PC-3 (cell line): ENCODE measurements at regions not wholly inside any gene's neighbourhood (a gene's known extent, or its start where the extent isn't known, plus 50 kb on each side); places are given as distances from the start of the nearest gene placed in this dataset.

Source experiments
- ATAC-seq: fragments of 200-7000 bp; cut with Tn5 transposase; 2 replicates; pipeline ENCODE4 v1.9.1; 2020; ENCODE audit warnings: mild to moderate bottlenecking, moderate library complexity
- BruUV-seq: library from RNA; stranded (reverse); fragments of 400-500 nt; replicated peaks from 2 replicates; lab custom pipeline; 2021; lab: Mats Ljungman, UMichigan
- CTCF ChIA-PET: fragments of 300-600 bp; sonication (Branson Sonifier 250); formaldehyde crosslinking; loops from one replicate; lab custom pipeline; 2022; ENCODE audit warnings: antibody characterized with exemption; lab: Charles Lee
- POLR2A ChIA-PET: fragments of 300-600 bp; sonication (Branson Sonifier 250); formaldehyde crosslinking; loops from one replicate; lab custom pipeline; 2022; ENCODE audit warnings: antibody characterized with exemption; ENCODE audit not compliant: unreplicated experiment; lab: Charles Lee
- DNase-seq: peaks from one replicate; pipeline ENCODE4 v3.0.0-alpha.2; 2015
- H2AFZ ChIP-seq: fragments of 300-600 bp; sonication (generic); 2 replicates; pipeline ENCODE4 v1.6.0; 2016; ENCODE audit warnings: antibody characterized with exemption, low read length
- H3F3A ChIP-seq: fragments of 300-600 bp; sonication (generic); one replicate; pipeline ENCODE4 v1.6.0; 2017; ENCODE audit warnings: antibody characterized with exemption, low read length, control low read depth, mild to moderate bottlenecking; ENCODE audit not compliant: unreplicated experiment
- H3K27ac ChIP-seq: fragments of 300-600 bp; sonication (generic); 2 replicates; pipeline ENCODE4 v1.5.1; 2016; ENCODE audit warnings: mild to moderate bottlenecking, low read length
- H3K27me3 ChIP-seq: fragments of 300-600 bp; sonication (generic); 2 replicates; pipeline ENCODE4 v1.6.1; 2016; ENCODE audit warnings: low read length, mixed read lengths
- H3K36me3 ChIP-seq: fragments of 300-600 bp; sonication (generic); 2 replicates; pipeline ENCODE4 v1.6.1; 2016; ENCODE audit warnings: low read depth, mixed run types, low read length, mixed read lengths
- H3K4me1 ChIP-seq: fragments of 300-600 bp; sonication (generic); 2 replicates; pipeline ENCODE4 v1.5.1; 2016; ENCODE audit warnings: low read length; ENCODE audit not compliant: insufficient read depth
- H3K4me2 ChIP-seq: fragments of 300-600 bp; sonication (generic); 2 replicates; pipeline ENCODE4 v1.6.0; 2016; ENCODE audit warnings: low read length
- H3K4me3 ChIP-seq: fragments of 300-600 bp; sonication (generic); 2 replicates; pipeline ENCODE4 v1.5.1; 2016; ENCODE audit warnings: mild to moderate bottlenecking, low read length, mixed read lengths
- H3K79me2 ChIP-seq: fragments of 300-600 bp; sonication (generic); 2 replicates; pipeline ENCODE4 v1.6.1; 2017; ENCODE audit warnings: low read length, mixed read lengths
- H3K9ac ChIP-seq: fragments of 300-600 bp; sonication (generic); 2 replicates; pipeline ENCODE4 v1.6.0; 2016; ENCODE audit warnings: mild to moderate bottlenecking, low read length
- H3K9me2 ChIP-seq: fragments of 300-600 bp; sonication (generic); replicated peaks from 2 replicates; pipeline ENCODE4 v1.6.1; 2016; ENCODE audit warnings: mixed run types, low read length, mixed read lengths
- H3K9me3 ChIP-seq: fragments of 300-600 bp; sonication (generic); 2 replicates; pipeline ENCODE4 v1.6.1; 2016; ENCODE audit warnings: low read length, mixed read lengths
- H4K20me1 ChIP-seq: fragments of 300-600 bp; sonication (generic); 2 replicates; pipeline ENCODE4 v1.6.1; 2016; ENCODE audit warnings: low read length, mixed read lengths
- EZH2 ChIP-seq: fragments of 300-600 bp; sonication (generic); IDR thresholded peaks from one replicate; pipeline ENCODE4 v1.6.1; 2017; ENCODE audit warnings: antibody characterized with exemption, mild to moderate bottlenecking, low read length; ENCODE audit not compliant: unreplicated experiment
- EZH2phosphoT487 ChIP-seq: fragments of 300-600 bp; sonication (generic); IDR thresholded peaks from 2 replicates; pipeline ENCODE4 v1.6.1; 2018; ENCODE audit warnings: mild to moderate bottlenecking, antibody characterized with exemption, low read length, borderline replicate concordance
- intact Hi-C: fragments of 100-400 bp; cut with micrococcal nuclease; formaldehyde crosslinking; loops from 2 replicates; pipeline ENCODE4 v1.9.0; 2023
- TF ChIP-seq, protein P1 (sequence below): fragments of 300-600 bp; sonication (generic); conservative IDR thresholded peaks from 2 replicates; pipeline ENCODE4 v1.5.1; 2017; ENCODE audit warnings: antibody characterized with exemption, low read depth, mild to moderate bottlenecking, low read length

DNA sequence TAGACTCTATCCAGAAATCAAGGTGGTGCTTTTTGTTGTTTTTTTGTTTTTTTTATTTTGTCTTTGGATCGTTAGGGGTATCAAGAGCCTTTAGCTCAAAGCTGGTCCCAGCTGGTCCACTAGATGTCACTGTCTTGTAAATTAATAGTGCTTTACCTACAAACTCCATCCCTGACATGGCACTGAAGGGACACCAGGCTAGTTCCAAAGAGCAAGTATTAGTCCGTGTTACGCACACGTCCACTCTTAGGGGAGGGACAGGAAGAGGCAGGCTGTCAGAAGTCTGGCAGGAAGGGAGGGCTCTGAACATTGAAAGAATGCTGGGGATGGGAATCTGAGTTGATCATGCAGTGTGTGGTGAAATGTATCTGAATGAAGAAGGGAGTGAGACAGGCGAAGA lies 85.9 kb upstream of the CCBE1 start:
- intact Hi-C loops: loop anchor here (1.0 to 5.0 kb wide), 5 partner anchors 40 to 324 kb away; partner anchors contain the start of gene CCBE1
- Histone ChIP-seq H3K4me2 (no peak overlapping the region), H2AFZ (peak overlapping the region; percentile 66), H3K9me2 (no peaks in the 10 kb centered on the region), H3K79me2 (no peaks in the 10 kb centered on the region), H3K36me3 (no peaks in the 10 kb centered on the region), H3K27me3 (no peaks in the 10 kb centered on the region), H3K4me1 (peaks cover 39% of the 10 kb centered on the region), H3K9ac (no peak overlapping the region), H3K9me3 (no peaks in the 10 kb centered on the region), H3F3A (peaks cover 6% of the 10 kb centered on the region), H4K20me1 (no peaks in the 10 kb centered on the region), H3K4me3 (no peak overlapping the region), H3K27ac (no peak overlapping the region)
- no TSS peak for BruUV-seq
- DNase-seq (peak; percentile 82), ATAC-seq (peak; percentile 67)
- POLR2A ChIA-PET: no interaction called here
- CTCF ChIA-PET: interaction anchor here (0.6 to 1.0 kb wide), 4 partner anchors 33 to 152 kb away, joined by 4 to 23 read pairs (median 8); partner anchors contain the start of gene CCBE1
- TF ChIP-seq, protein P1, sequence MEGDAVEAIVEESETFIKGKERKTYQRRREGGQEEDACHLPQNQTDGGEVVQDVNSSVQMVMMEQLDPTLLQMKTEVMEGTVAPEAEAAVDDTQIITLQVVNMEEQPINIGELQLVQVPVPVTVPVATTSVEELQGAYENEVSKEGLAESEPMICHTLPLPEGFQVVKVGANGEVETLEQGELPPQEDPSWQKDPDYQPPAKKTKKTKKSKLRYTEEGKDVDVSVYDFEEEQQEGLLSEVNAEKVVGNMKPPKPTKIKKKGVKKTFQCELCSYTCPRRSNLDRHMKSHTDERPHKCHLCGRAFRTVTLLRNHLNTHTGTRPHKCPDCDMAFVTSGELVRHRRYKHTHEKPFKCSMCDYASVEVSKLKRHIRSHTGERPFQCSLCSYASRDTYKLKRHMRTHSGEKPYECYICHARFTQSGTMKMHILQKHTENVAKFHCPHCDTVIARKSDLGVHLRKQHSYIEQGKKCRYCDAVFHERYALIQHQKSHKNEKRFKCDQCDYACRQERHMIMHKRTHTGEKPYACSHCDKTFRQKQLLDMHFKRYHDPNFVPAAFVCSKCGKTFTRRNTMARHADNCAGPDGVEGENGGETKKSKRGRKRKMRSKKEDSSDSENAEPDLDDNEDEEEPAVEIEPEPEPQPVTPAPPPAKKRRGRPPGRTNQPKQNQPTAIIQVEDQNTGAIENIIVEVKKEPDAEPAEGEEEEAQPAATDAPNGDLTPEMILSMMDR: peak; percentile 80
- no peak for TF ChIP-seq EZH2phosphoT487

- ATAC-seq: peak; percentile 67
- Histone ChIP-seq H3K27me3 (no peaks in the 10 kb centered on the region), H3K36me3 (no peaks in the 10 kb centered on the region), H3K79me2 (no peaks in the 10 kb centered on the region), H4K20me1 (no peaks in the 10 kb centered on the region), H3F3A (peaks cover 6% of the 10 kb centered on the region), H3K4me2 (peak overlapping the region; percentile 67), H3K27ac (peak overlapping the region; percentile 36), H3K4me1 (peaks cover 31% of the 10 kb centered on the region), H3K4me3 (peak overlapping the region; percentile 12; the same call in 1 of the 2 replicates), H3K9me3 (no peaks in the 10 kb centered on the region), H3K9ac (no peak overlapping the region), H2AFZ (no peak overlapping the region), H3K9me2 (no peaks in the 10 kb centered on the region)
- ChIA-PET POLR2A (interaction anchor here (0.7 kb wide), 1 partner anchor 120 kb away, joined by 17 read pairs; no protein-coding TSS in a partner anchor), CTCF (interaction anchor here (0.9 to 2.8 kb wide), 3 partner anchors 44 to 83 kb away, joined by 5 to 13 read pairs (median 9); partner anchors contain the start of gene CCBE1)
- peak; percentile 90 for DNase-seq
- BruUV-seq: no TSS peak
- TF ChIP-seq, protein P1: no peak
- TF ChIP-seq EZH2: no peak
- TF ChIP-seq EZH2phosphoT487: no peak
- intact Hi-C loops: loop anchor here (1.0 to 5.0 kb wide), 2 partner anchors 63 to 84 kb away; no protein-coding TSS in a partner anchor
Measured at GRCh38 chr18:59779979-59780378, 82.8 kb upstream of the CCBE1 start.

DNA sequence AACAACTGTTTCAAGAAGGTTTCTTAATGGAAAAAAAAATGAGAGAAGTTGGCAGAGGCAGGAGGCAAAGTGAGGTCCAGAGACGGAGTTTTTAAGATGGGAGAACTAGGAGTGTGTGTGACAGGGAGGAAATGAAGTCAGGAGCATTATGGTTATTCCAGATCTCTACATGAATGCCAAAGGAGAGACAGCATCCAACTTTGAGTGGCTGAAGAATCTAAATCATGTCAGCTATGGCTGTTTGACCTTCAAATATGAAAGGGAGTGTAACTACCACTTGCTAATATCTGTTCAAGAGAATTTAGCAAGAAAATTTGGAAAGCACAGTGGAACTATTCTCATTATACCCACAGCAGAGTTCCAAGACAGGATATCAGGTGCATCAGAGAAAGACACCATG lies 81.2 kb upstream of the CCBE1 start:
- no TSS peak for BruUV-seq
- Histone ChIP-seq H3K9ac (no peak overlapping the region), H3K9me3 (no peaks in the 10 kb centered on the region), H3K79me2 (no peaks in the 10 kb centered on the region), H3K27me3 (no peaks in the 10 kb centered on the region), H3K9me2 (no peaks in the 10 kb centered on the region), H3F3A (peaks cover 6% of the 10 kb centered on the region), H4K20me1 (no peaks in the 10 kb centered on the region), H3K36me3 (no peaks in the 10 kb centered on the region), H3K27ac (no peak overlapping the region), H3K4me3 (no peak overlapping the region), H2AFZ (no peak overlapping the region), H3K4me1 (peaks cover 28% of the 10 kb centered on the region), H3K4me2 (no peak overlapping the region)
- DNase-seq (no peak), ATAC-seq (no peak)
- ChIA-PET POLR2A (no interaction called here), CTCF (no interaction called here)
- intact Hi-C loops: no loop called here
- TF ChIP-seq EZH2 (no peak), EZH2phosphoT487 (no peak)
- TF ChIP-seq, protein P1: no peak
